A549 (cell line): ENCODE measurements at regions not wholly inside any gene's neighbourhood (a gene's known extent, or its start where the extent isn't known, plus 50 kb on each side); places are given as distances from the start of the nearest gene placed in this dataset.

Source experiments
- ATAC-seq, 2 experiments: fragments of 200-7000 bp in 1 of 2; fragments of >200 bp in 1 of 2; cut with Nextera tagmentation in 1 of 2; cut with Tn5 transposase in 1 of 2; 3 replicates each; pipeline versions ENCODE4 v1.8.0 to v1.9.1; 2018 to 2020; ENCODE audit warnings: mild to moderate bottlenecking in 1 of 2, moderate library complexity in 1 of 2
- CTCF ChIA-PET: fragments of 300-600 bp; sonication (Branson Sonifier 250); formaldehyde crosslinking; extraction: SDS; loops from one replicate; lab custom pipeline; 2021; ENCODE audit warnings: antibody characterized with exemption, inconsistent platforms; lab: Yijun Ruan, JAX
- POLR2A ChIA-PET: fragments of 350-600 bp; formaldehyde crosslinking; extraction: SDS; loops from one replicate; lab custom pipeline; 2021; ENCODE audit warnings: antibody characterized with exemption, inconsistent platforms; lab: Yijun Ruan, JAX
- DNase-seq, 2 experiments: peaks; one replicate each; pipeline versions ENCODE4 v3.0.0 to v3.0.0-alpha.2; 2011 to 2016; ENCODE audit warnings: low read depth in 1 of 2, low spot score in 1 of 2
- FAIRE-seq: peaks from 2 replicates; lab custom pipeline; 2011; peaks lifted over from hg19 to GRCh38; lab: Jason Lieb, UNC
- H3K27ac ChIP-seq, 2 experiments: fragments of >200 bp; sonication (Bioruptor Twin); formaldehyde crosslinking; 3 replicates each; pipeline ENCODE4 v1.5.1; 2016 to 2017
- H3K4me1 ChIP-seq: fragments of >200 bp; sonication (Bioruptor Twin); formaldehyde crosslinking; 3 replicates; pipeline ENCODE4 v1.6.1; 2016
- H3K4me2 ChIP-seq: fragments of >200 bp; sonication (Bioruptor Twin); formaldehyde crosslinking; 3 replicates; pipeline ENCODE4 v1.6.1; 2016
- H3K4me3 ChIP-seq: fragments of >200 bp; sonication (Bioruptor Twin); formaldehyde crosslinking; 3 replicates; pipeline ENCODE4 v1.5.1; 2016
- H3K9me3 ChIP-seq: fragments of >200 bp; sonication (Bioruptor Twin); formaldehyde crosslinking; 3 replicates; pipeline ENCODE4 v1.6.1; 2016
- BCL3 ChIP-seq: fragments of >200 bp; sonication (Bioruptor Twin); formaldehyde crosslinking; IDR thresholded peaks from 3 replicates; pipeline ENCODE4 v1.6.1; 2016
- BHLHE40 ChIP-seq: IDR thresholded peaks from 2 replicates; pipeline ENCODE4 v1.6.1; 2012; ENCODE audit warnings: low read depth, low read length, inconsistent platforms
- CBX8 ChIP-seq: fragments of 200-600 bp; sonication (generic); IDR thresholded peaks from 2 replicates; pipeline ENCODE4 v1.6.1; 2016
- CEBPB ChIP-seq, 2 experiments: fragments of >200 bp in 1 of 2; sonication (Bioruptor Twin) in 1 of 2; formaldehyde crosslinking in 1 of 2; IDR thresholded peaks; 2 replicates each; pipeline ENCODE4 v1.6.1; 2012 to 2016
- CHD2 ChIP-seq: fragments of 150-350 bp; IDR thresholded peaks from 2 replicates; pipeline ENCODE4 v1.6.1; 2014; ENCODE audit warnings: low read length; ENCODE audit not compliant: partially characterized antibody
- CHD4 ChIP-seq: fragments of 200-600 bp; sonication (generic); IDR thresholded peaks from 2 replicates; pipeline ENCODE4 v1.6.1; 2016; ENCODE audit warnings: antibody characterized with exemption, mild to moderate bottlenecking, borderline replicate concordance
- EHF ChIP-seq: fragments of 250-450 bp; sonication (Bioruptor Pico); IDR thresholded peaks from 2 replicates; pipeline ENCODE4 v1.5.0; 2020; ENCODE audit warnings: mild to moderate bottlenecking
- EHMT2 ChIP-seq: fragments of 200-600 bp; sonication (generic); IDR thresholded peaks from 2 replicates; pipeline ENCODE4 v1.6.1; 2016; ENCODE audit warnings: antibody characterized with exemption, low read depth, mild to moderate bottlenecking, moderate library complexity
- EP300 ChIP-seq, 2 experiments: fragments of >200 bp; sonication (Bioruptor Twin); formaldehyde crosslinking; IDR thresholded peaks; 2 replicates in 1 of 2; 3 replicates in 1 of 2; pipeline ENCODE4 v1.6.1; 2016 to 2017
- FOSB ChIP-seq: fragments of 250-450 bp; sonication (Bioruptor Pico); IDR thresholded peaks from 2 replicates; pipeline ENCODE4 v1.5.0; 2020; ENCODE audit warnings: mild to moderate bottlenecking, moderate library complexity
- FOXS1 ChIP-seq: fragments of 250-450 bp; sonication (Bioruptor Pico); IDR thresholded peaks from 2 replicates; pipeline ENCODE4 v1.5.0; 2020; ENCODE audit warnings: mild to moderate bottlenecking, moderate library complexity
- GATA3 ChIP-seq: IDR thresholded peaks from 2 replicates; pipeline ENCODE4 v1.6.1; 2012; ENCODE audit warnings: borderline replicate concordance
- HOXB13 ChIP-seq: fragments of 250-450 bp; sonication (Bioruptor Pico); IDR thresholded peaks from 2 replicates; pipeline ENCODE4 v1.5.0; 2020; ENCODE audit warnings: low read depth, mild to moderate bottlenecking, moderate library complexity
- JUN ChIP-seq, 2 experiments: fragments of >200 bp; sonication (Bioruptor Twin); formaldehyde crosslinking; IDR thresholded peaks; 2 replicates in 1 of 2; 3 replicates in 1 of 2; pipeline ENCODE4 v1.6.1; 2016 to 2017
- JUNB ChIP-seq: fragments of >200 bp; sonication (Bioruptor Twin); formaldehyde crosslinking; IDR thresholded peaks from 2 replicates; pipeline ENCODE4 v1.6.1; 2016
- KDM1A ChIP-seq: fragments of 200-600 bp; sonication (generic); IDR thresholded peaks from 2 replicates; pipeline ENCODE4 v1.6.1; 2016; ENCODE audit warnings: low read depth, mild to moderate bottlenecking
- KDM5A ChIP-seq: fragments of 200-600 bp; sonication (generic); IDR thresholded peaks from 2 replicates; pipeline ENCODE4 v1.6.1; 2016; ENCODE audit warnings: antibody characterized with exemption, mild to moderate bottlenecking
- MAX ChIP-seq: IDR thresholded peaks from 2 replicates; pipeline ENCODE4 v1.6.1; 2012
- MYC ChIP-seq: IDR thresholded peaks from 2 replicates; pipeline ENCODE4 v1.6.1; 2012; ENCODE audit warnings: mild to moderate bottlenecking, inconsistent platforms, low read length, improper control_type of control experiment, borderline replicate concordance
- PBX3 ChIP-seq: IDR thresholded peaks from 2 replicates; pipeline ENCODE4 v1.6.1; 2012
- PHF8 ChIP-seq: fragments of 200-600 bp; sonication (generic); IDR thresholded peaks from 2 replicates; pipeline ENCODE4 v1.6.1; 2016; ENCODE audit warnings: low read depth, mild to moderate bottlenecking, antibody characterized with exemption, moderate library complexity, borderline replicate concordance
- POLR2AphosphoS2 ChIP-seq: conservative IDR thresholded peaks from 2 replicates; pipeline ENCODE4 v1.6.1; 2012; ENCODE audit warnings: low read length, improper control_type of control experiment, inconsistent platforms
- RCOR1 ChIP-seq: fragments of 150-350 bp; IDR thresholded peaks from 2 replicates; pipeline ENCODE4 v1.6.1; 2014; ENCODE audit warnings: antibody characterized with exemption, low read length, low read depth
- RFX5 ChIP-seq: fragments of 450-650 bp; IDR thresholded peaks from 2 replicates; pipeline ENCODE4 v1.7.1; 2014; ENCODE audit warnings: antibody characterized with exemption, mild to moderate bottlenecking, moderate library complexity
- RNF2 ChIP-seq: fragments of 200-600 bp; sonication (generic); IDR thresholded peaks from 2 replicates; pipeline ENCODE4 v1.6.1; 2016; ENCODE audit warnings: low read depth, mild to moderate bottlenecking, antibody characterized with exemption, moderate library complexity, borderline replicate concordance
- SREBF2 ChIP-seq: fragments of 450-650 bp; IDR thresholded peaks from 2 replicates; pipeline ENCODE4 v1.6.1; 2014; ENCODE audit warnings: mild to moderate bottlenecking, moderate library complexity
- TP53 ChIP-seq: fragments of 250-450 bp; sonication (Bioruptor Pico); IDR thresholded peaks from 2 replicates; pipeline ENCODE4 v1.5.0; 2021; ENCODE audit warnings: mild to moderate bottlenecking, moderate library complexity
- ZC3H11A ChIP-seq: fragments of 450-650 bp; IDR thresholded peaks from 2 replicates; pipeline ENCODE4 v1.6.1; 2014; ENCODE audit warnings: antibody characterized with exemption, mild to moderate bottlenecking
- ZFP36 ChIP-seq: fragments of 450-650 bp; IDR thresholded peaks from 2 replicates; pipeline ENCODE4 v1.6.1; 2014; ENCODE audit warnings: borderline replicate concordance; ENCODE audit not compliant: partially characterized antibody
- ZSCAN20 ChIP-seq: fragments of 250-450 bp; sonication (Bioruptor Pico); IDR thresholded peaks from 2 replicates; pipeline ENCODE4 v1.8.0; 2022; ENCODE audit warnings: mild to moderate bottlenecking, moderate library complexity
- WGBS: methylation state at CpG from one replicate; pipeline ENCODE4 v1.1.6; 2017; ENCODE audit errors: missing lambda C conversion rate; 5-methylcytosine and 5-hydroxymethylcytosine counted together

- no peak for TF ChIP-seq TP53
Measured at GRCh38 chr13:44028734-44029133, 149.0 kb downstream of the LACC1 start (continued).

GRCh38 chr13:44030615-44031014 is 150.9 kb downstream of the LACC1 start:
- DNase-seq (no peak), ATAC-seq (no peak), FAIRE-seq (no peak)
- Histone ChIP-seq H3K4me2 (no peak overlapping the region), H3K27ac (no peak overlapping the region), H3K4me1 (no peaks in the 10 kb centered on the region), H3K9me3 (no peaks in the 10 kb centered on the region), H3K4me3 (no peak overlapping the region)
- POLR2A ChIA-PET: no interaction called here
- no peak for TF ChIP-seq BHLHE40
- no peak for TF ChIP-seq EHMT2
- no peak for TF ChIP-seq CEBPB (IDR thresholded peaks at IDR 0.05)
- TF ChIP-seq EHF (CRISPR knock-in tag): no peak
- TF ChIP-seq GATA3: no peak
- no peak for TF ChIP-seq POLR2AphosphoS2
- no peak for TF ChIP-seq RNF2
- no peak for TF ChIP-seq CBX8
- no peak for TF ChIP-seq PBX3
- TF ChIP-seq CHD2: no peak
- TF ChIP-seq MAX: no peak
- TF ChIP-seq ZFP36: no peak
- no peak for TF ChIP-seq SREBF2
- no peak for TF ChIP-seq PHF8
- no peak for TF ChIP-seq TP53
- 89% methylated on average over 3 of the region's 3 CpGs for WGBS
- CTCF ChIA-PET: no interaction called here

- Histone ChIP-seq H3K4me2 (no peak overlapping the region), H3K4me1 (no peaks in the 10 kb centered on the region), H3K4me3 (no peak overlapping the region), H3K9me3 (no peaks in the 10 kb centered on the region), H3K27ac (no peak overlapping the region)
- ChIA-PET CTCF (no interaction called here), POLR2A (no interaction called here)
- ATAC-seq: no peak
- TF ChIP-seq JUNB: no peak
- no peak for TF ChIP-seq RNF2
- TF ChIP-seq RCOR1: no peak
- no peak for TF ChIP-seq ZC3H11A
- no peak for TF ChIP-seq CHD4
- TF ChIP-seq JUN (IDR thresholded peaks at IDR 0.05): no peak
- TF ChIP-seq EHMT2: no peak
- 73% methylated on average over 2 of the region's 2 CpGs for WGBS
- no peak for DNase-seq
- FAIRE-seq: no peak
Measured at GRCh38 chr13:44031555-44031954, 151.9 kb downstream of the LACC1 start.

GRCh38 chr13:44032802-44033201 is 153.1 kb downstream of the LACC1 start:
- DNase-seq (no peak), ATAC-seq (no peak), FAIRE-seq (no peak)
- CTCF ChIA-PET: no interaction called here
- WGBS: 60% methylated on average over 3 of the region's 3 CpGs
- H3K27ac ChIP-seq: no peak overlapping the region
- no peak for TF ChIP-seq RFX5
- no peak for TF ChIP-seq JUN (IDR thresholded peaks at IDR 0.05)
- no peak for TF ChIP-seq FOXS1 (CRISPR knock-in tag)
- TF ChIP-seq KDM5A: no peak
- no peak for TF ChIP-seq HOXB13 (CRISPR knock-in tag)
- TF ChIP-seq ZSCAN20 (CRISPR knock-in tag): no peak
- TF ChIP-seq RCOR1: no peak
- no peak for TF ChIP-seq MYC
- no peak for TF ChIP-seq FOSB (CRISPR knock-in tag)
- no peak for TF ChIP-seq PHF8
- no peak for TF ChIP-seq KDM1A
- no peak for TF ChIP-seq ZC3H11A
- no peak for TF ChIP-seq BCL3
- no peak for TF ChIP-seq EHMT2
- no peak for TF ChIP-seq EP300 (IDR thresholded peaks at IDR 0.05)
- POLR2A ChIA-PET: no interaction called here
- no peak overlapping the region for H3K4me3 ChIP-seq
- no peaks in the 10 kb centered on the region for H3K9me3 ChIP-seq
- no peak overlapping the region for H3K4me2 ChIP-seq
- no peaks in the 10 kb centered on the region for H3K4me1 ChIP-seq
